ENCODE measurements at regions not wholly inside any gene's neighbourhood (a gene's known extent, or its start where the extent isn't known, plus 50 kb on each side); places are given as distances from the start of the nearest gene placed in this dataset.

DNA sequence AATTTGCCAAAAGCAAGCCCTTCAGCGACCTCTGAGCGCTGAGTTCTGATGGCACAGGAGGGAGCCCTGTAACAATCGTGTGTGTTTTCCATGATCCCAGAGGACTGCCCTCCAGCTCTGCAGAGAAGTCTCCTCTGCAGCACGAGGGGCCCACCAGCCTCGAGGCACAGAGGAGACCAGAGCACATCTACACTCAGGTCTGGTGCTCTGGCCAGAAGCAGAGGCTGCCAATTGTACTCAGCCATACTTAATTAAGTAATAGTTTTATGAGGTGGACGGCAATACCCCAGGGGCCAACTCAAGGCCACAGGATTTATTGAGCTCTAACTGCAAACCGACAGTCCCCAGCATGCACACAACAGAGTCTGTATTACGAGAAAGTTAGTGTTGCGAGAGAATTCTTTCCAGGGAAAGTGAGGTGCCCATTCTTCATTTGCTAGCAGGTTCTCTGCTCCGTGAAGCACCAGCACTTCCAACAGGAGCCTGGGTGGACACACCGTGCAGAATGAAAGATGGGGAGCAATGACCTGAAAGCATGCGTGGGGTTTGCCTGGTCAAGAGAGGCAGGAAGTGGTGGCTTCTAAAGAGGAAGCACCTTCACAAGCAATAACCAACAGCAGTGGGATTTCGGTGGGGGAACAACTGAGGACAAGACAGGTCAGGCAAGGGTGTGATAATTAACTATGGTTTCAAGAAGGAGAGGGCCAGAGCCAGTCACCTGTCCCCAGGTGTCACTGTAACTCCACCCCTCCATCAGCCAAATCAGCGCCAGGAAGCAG lies 92.8 kb upstream of the FOXC1 start:
- H3K9me3 ChIP-seq (replicated peaks): no peaks in the 10 kb centered on the region
- H3K36me3 ChIP-seq: no peaks in the 10 kb centered on the region

DNA sequence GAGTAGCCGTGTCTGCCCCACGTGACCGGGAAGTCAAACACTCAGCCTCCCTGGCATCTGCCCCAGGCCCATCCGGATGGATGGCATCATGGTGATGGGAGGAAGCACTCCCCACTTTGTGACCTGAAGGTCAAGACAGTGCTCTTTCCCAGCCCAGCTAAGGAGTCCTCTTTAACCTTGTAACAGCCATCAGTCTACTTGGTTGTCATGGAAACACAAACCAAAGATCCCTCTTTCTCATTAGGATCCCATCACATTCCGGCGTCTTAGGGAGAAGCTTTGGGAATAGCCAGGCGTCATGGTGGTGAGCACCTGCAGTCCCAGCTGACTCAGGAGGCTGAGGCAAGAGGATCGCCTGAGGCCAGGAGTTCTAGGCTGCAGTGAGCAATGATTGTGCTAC lies 90.9 kb upstream of the FOXC1 start:
- Histone ChIP-seq H3K9me3 (replicated peaks) (no peaks in the 10 kb centered on the region), H3K27ac (no peak overlapping the region), H3K4me3 (no peak overlapping the region), H3K27me3 (no peaks in the 10 kb centered on the region), H3K36me3 (no peaks in the 10 kb centered on the region), H3K4me1 (no peaks in the 10 kb centered on the region)
- DNase-seq: no peak

More for the DNA sequence above, 92.8 kb upstream of the FOXC1 start:
- DNase-seq: no peak
- H3K27ac ChIP-seq: no peak overlapping the region
- H3K4me1 ChIP-seq: no peaks in the 10 kb centered on the region
- no peaks in the 10 kb centered on the region for H3K27me3 ChIP-seq
- no peak overlapping the region for H3K4me3 ChIP-seq

DNA sequence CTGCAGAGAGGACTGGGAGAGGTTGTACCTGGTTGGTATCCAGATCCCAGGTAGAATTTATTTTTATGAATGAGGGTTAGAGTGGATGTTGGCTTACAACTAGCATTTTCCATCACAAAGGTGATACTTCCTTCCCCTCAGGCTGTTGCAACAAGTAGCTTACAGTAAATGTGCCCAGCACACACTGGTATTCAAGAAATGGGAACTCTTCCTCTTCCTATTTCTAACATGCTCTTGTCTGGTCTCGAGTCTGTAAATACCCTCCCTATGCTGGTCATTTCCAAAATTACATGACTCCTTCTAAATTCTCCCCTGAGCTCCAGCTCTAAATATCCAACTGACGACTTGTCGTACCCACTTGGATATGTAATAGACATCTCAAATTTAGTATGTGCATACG lies 90.1 kb upstream of the FOXC1 start:
- no peak overlapping the region for H3K4me3 ChIP-seq
- no peaks in the 10 kb centered on the region for H3K27me3 ChIP-seq
- no peak overlapping the region for H3K27ac ChIP-seq
- DNase-seq: no peak
- no peaks in the 10 kb centered on the region for H3K4me1 ChIP-seq
- H3K9me3 ChIP-seq (replicated peaks): no peaks in the 10 kb centered on the region
- H3K36me3 ChIP-seq: no peaks in the 10 kb centered on the region

DNA sequence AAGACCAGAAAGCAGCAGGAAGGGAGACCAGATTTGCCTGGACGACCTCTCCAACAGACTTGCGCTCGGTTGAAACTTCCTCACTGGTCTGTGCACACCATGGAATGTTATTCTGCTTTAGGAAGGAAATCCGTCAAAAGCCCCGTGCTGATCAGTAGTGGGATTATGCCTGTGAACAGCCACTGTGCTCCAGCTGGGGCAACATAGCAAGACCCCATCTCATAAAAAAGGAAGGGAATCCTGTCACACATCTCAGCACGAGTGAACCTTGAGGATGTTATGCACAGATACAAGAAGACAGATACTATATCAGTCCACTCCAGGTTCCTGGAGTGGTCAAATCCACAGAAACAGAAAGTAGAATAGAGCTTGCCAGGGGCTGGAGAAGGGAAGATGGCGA lies 86.9 kb upstream of the FOXC1 start:
- Histone ChIP-seq H3K27ac (no peak overlapping the region), H3K4me1 (peaks cover 3% of the 10 kb centered on the region; the same call in 1 of the 2 replicates), H3K27me3 (no peaks in the 10 kb centered on the region), H3K9me3 (replicated peaks) (no peaks in the 10 kb centered on the region), H3K36me3 (no peaks in the 10 kb centered on the region), H3K4me3 (no peak overlapping the region)
- DNase-seq: no peak

DNA sequence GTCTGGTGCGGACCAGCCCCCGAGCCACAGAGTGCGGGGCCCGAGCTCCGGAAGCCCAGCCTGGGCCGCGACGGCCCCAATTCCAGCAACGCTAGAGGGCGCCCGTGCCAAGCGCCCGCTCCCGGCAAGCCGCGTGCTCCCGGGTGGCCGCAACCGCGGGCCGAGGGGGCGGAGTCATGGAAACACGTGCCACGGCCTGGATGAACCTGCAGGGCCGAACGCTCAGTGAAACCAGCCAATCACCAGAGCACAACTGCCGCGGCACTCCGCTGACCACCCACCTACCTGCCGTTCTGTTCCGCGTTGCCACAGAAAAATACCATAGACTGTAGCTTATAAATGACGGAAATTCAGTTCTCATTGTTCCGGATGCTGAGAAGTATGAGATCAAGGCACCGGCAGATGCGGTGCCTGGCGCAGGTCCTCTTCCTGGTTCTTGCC lies 85.7 kb upstream of the FOXC1 start:
- Histone ChIP-seq H3K9me3 (replicated peaks) (no peaks in the 10 kb centered on the region), H3K4me1 (peaks cover 3% of the 10 kb centered on the region; the same call in 1 of the 2 replicates), H3K27ac (no peak overlapping the region), H3K36me3 (no peaks in the 10 kb centered on the region), H3K27me3 (no peaks in the 10 kb centered on the region), H3K4me3 (no peak overlapping the region)
- no peak for DNase-seq

DNA sequence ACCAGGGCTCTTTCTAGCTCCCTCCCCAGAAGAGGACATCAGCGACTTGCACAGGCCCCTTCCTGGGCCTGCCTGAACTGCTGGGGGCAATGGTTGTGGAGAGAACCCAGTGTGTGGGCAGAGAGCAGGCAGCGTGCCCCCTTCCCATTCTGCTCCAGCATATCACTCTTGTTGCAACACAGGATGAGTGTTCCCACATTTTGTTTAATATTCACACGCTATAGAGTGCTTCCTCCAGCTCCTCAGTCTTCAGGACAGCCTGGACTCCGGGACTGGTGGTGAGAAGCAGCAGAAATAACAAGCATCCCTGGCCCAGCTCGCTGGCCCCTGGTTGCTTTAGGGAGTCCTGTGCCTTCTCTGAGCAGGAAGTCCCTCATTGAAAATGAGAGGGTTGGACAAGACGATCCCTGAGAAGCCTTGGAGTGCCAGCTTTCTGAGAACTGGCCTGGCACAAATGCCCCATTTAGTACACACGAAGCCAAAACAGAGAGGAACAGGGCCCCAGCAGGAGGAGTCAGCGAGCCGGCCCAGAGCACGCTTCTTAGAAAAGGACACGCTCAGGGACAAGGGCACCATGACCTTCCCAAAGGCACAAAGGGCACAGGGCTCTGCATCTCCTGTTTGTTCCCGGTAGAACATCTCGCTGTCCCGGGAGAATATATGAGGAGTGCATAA lies 84.2 kb upstream of the FOXC1 start:
- peaks cover 3% of the 10 kb centered on the region; the same call in 1 of the 2 replicates for H3K4me1 ChIP-seq
- no peaks in the 10 kb centered on the region for H3K9me3 ChIP-seq (replicated peaks)
- H3K36me3 ChIP-seq: no peaks in the 10 kb centered on the region
- H3K27ac ChIP-seq: no peak overlapping the region
- no peak for DNase-seq
- no peaks in the 10 kb centered on the region for H3K27me3 ChIP-seq
- no peak overlapping the region for H3K4me3 ChIP-seq

DNA sequence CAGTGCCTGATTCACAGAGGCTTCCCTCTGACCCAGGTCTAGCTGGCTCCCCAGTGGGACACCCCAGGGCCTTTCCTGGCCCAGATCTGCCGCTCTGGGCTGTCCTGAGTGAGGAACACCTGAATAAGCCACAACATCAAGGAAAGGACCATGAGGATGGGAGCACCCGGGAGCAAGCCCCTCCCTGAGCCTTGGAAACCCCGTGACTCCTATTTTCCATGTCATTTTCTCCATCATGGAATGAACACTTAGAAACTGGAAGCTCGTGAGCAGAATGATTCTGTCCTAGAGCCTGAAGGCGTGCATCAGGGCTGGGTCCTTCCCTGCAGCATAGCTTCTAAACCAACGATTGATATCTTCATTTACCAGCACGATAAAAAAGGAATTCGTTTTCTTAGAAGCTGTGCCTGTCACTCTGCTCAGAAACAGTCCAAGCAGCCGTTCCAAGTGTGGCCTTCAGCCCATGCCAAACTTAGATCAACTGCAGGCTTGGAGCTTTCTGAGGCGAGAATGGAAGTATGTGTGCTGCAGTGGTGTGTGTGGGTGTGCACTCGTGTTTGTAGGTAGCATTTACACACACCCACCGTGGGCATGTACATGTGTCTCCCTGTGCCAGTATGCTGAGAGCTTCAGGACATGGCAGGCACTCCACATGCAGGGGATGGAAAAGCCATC lies 83.2 kb upstream of the FOXC1 start:
- DNase-seq: peak in 1 of 2 experiments; percentile 15
- no peak overlapping the region for H3K27ac ChIP-seq
- peaks cover 3% of the 10 kb centered on the region; the same call in 1 of the 2 replicates for H3K4me1 ChIP-seq

DNA sequence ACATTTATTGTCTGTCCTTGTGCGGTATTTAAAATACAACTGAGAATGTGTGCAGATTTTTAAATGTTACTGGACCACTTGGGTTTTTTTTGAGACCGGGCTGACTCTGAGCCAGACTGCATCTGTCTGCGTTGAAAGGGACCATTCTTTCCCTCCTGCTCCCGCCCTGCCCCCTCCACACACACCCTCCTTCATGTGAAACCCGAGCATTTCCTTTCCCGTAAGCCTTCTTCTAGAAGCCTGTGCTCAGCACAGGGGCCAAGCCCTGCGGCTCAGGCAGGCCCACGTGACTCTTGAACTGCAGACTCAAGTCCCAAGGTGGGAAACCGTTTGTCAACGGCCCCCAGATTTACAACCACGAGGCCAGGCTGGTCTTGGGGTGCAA lies 82.7 kb upstream of the FOXC1 start:
- no peaks in the 10 kb centered on the region for H3K9me3 ChIP-seq (replicated peaks)
- H3K4me3 ChIP-seq: peak overlapping the region; percentile 21; the same call in 1 of the 2 replicates
- H3K4me1 ChIP-seq: peaks cover 3% of the 10 kb centered on the region; the same call in 1 of the 2 replicates
- H3K36me3 ChIP-seq: no peaks in the 10 kb centered on the region
- no peaks in the 10 kb centered on the region for H3K27me3 ChIP-seq
- no peak overlapping the region for H3K27ac ChIP-seq
- DNase-seq: peak; percentile 45 to 70

More for the DNA sequence above, 83.2 kb upstream of the FOXC1 start:
- peak overlapping the region; percentile 21; the same call in 1 of the 2 replicates for H3K4me3 ChIP-seq
- H3K27me3 ChIP-seq: no peaks in the 10 kb centered on the region
- no peaks in the 10 kb centered on the region for H3K9me3 ChIP-seq (replicated peaks)
- H3K36me3 ChIP-seq: no peaks in the 10 kb centered on the region

DNA sequence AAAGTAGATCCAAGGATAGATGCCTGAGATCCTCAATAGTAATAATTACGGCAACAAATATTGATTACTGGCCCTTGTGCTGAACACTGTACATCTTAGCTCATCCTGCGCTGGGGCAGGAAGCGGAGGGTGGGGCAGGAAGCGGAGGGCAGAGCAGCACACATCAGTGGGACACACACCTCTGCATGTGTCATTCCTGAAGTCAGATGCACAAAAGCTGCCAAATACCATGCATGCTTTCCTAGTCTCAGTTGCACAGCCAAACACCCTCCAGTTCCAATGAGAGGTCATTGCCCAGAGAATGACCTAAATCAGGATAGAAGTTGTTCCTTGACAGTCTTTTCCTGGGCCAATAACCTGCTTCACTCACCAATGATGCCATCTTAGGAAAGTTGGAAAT lies 74.4 kb upstream of the FOXC1 start:
- no peaks in the 10 kb centered on the region for H3K9me3 ChIP-seq (replicated peaks)
- H3K27ac ChIP-seq: no peak overlapping the region
- no peaks in the 10 kb centered on the region for H3K4me1 ChIP-seq
- no peak for DNase-seq
- H3K36me3 ChIP-seq: no peaks in the 10 kb centered on the region
- H3K4me3 ChIP-seq: no peak overlapping the region
- no peaks in the 10 kb centered on the region for H3K27me3 ChIP-seq

DNA sequence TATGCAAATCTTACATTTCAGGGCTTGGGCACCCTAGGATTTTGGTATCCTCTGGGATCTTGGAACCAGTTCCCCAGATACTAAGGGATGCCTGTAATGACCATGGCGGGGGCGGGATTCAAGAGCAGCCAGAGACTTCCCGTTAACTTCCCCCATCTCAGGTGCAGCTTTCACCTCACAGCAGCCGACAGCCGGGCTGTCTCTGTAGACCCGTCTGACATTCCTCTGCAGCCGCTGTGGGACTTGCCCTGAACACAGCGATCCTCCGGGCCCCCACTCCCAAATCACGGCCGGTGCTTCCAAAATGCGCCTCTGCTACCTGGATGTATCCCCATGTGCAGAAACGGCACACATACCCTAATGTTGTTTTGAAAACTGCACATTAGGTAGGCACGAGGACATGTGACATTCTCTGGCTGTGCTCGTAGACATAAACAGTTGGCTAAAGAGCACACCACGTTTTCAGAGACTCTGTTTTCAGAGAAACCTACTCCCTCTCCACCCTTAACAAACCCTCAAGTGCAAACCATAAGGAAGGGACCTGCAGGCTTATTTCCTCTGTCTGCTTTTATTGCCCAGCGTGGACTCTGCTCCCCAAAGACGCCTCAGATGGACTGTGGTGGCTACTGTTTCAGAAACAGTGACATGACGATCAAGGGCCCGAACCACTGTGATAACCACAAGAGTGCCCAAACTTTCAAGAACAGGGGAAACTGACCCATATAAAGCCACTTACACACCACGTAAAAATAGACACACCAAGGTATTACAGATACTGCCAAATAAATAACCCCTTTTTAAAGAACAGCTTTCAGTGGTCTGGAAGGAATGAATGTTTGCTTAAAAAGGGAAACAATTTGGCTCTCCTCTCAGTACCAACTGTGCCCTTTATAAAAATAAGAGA lies 72.9 kb upstream of the FOXC1 start:
- H3K4me3 ChIP-seq: no peak overlapping the region
- H3K4me1 ChIP-seq: no peaks in the 10 kb centered on the region
- no peak overlapping the region for H3K27ac ChIP-seq
- no peak for DNase-seq
- no peaks in the 10 kb centered on the region for H3K9me3 ChIP-seq (replicated peaks)
- no peaks in the 10 kb centered on the region for H3K36me3 ChIP-seq
- no peaks in the 10 kb centered on the region for H3K27me3 ChIP-seq

DNA sequence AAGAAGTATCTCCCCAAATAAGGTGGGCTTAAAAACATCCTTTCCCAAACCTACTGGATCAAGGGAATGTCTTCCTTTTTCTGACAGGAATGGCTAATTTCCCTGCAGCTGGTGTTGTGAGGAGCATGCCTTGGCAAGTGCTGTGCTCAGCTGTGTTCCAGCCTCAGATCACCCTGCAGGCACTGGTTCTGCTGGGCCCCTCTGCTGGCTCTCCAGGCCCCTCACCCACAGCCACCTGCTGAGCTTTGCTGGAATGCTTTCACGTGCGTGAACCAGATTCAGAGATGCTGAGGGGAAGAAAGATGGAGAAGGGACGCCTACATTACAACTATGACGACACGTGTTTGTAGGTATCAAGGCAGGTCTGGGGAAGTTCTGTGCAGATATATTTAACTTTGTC lies 71.3 kb upstream of the FOXC1 start:
- no peak overlapping the region for H3K27ac ChIP-seq
- DNase-seq: no peak

DNA sequence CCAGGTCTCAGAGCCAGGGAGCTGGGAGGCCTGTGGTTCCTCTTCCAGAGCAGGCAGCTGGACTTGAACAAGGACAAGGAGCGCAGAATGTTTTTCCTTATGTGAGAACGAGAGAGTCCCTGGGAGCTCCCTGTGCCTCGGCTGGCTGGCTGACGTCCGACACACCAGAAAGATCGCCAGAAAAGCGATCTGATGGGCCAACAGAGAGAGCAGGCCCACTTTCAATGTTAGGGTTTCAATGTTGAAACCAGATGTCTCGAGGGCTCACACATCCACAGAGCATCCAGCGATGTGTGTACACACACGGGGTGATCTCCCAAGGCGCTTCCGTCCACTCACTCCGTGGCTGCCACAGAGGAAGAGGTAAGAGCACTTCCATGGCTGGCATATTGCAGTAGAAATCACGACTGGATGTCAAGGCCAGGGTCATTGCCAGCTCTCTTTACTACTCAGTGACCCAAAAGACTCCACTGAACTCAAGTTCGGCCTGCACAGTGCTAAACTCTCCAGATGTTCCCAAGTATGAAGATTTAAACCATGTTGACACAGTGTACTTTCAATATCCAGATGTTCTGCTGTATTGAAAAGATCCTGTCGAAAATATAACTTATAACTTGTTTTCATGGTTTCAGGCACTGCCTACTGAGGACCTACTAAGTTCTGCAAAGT lies 70.8 kb upstream of the FOXC1 start:
- DNase-seq: no peak
- H3K4me3 ChIP-seq: no peak overlapping the region
- no peaks in the 10 kb centered on the region for H3K4me1 ChIP-seq
- no peaks in the 10 kb centered on the region for H3K27me3 ChIP-seq
- no peak overlapping the region for H3K27ac ChIP-seq
- no peaks in the 10 kb centered on the region for H3K36me3 ChIP-seq
- H3K9me3 ChIP-seq (replicated peaks): no peaks in the 10 kb centered on the region

More for the DNA sequence above, 71.3 kb upstream of the FOXC1 start:
- H3K4me1 ChIP-seq: no peaks in the 10 kb centered on the region
- no peaks in the 10 kb centered on the region for H3K36me3 ChIP-seq
- no peaks in the 10 kb centered on the region for H3K9me3 ChIP-seq (replicated peaks)
- no peak overlapping the region for H3K4me3 ChIP-seq
- no peaks in the 10 kb centered on the region for H3K27me3 ChIP-seq

DNA sequence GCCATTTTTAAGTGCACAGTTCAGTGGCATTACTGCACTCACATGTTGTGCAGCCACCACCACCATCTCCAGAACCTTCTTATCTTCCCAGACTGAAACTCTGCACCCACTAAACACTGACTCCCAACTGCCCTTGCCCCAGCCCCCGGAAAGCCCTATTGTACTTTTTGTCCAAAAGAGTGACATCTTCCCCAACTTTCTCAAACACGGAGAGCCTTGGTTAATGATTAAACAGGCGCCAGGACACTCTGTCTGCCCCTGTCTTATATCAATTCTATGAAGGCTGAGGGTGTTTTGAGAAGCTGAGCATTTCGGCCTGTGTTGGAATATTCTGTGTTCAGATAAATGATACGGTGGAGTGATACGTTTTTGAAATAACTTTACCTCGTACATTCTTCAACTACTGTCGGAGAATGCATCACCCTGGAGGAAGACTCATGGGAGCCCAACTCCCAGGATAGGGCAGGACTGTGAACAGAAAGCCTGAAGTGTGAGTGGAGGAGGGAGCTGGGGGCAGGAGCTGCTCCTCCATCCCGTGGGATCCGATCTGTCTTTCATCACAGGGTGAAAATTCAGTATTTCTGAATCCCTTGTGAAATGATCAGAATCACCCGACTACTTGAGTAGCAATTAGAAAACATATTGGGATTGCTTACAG lies 68.7 kb upstream of the FOXC1 start:
- Histone ChIP-seq H3K27me3 (no peaks in the 10 kb centered on the region), H3K27ac (no peak overlapping the region)

More for the DNA sequence above, 68.7 kb upstream of the FOXC1 start:
- H3K9me3 ChIP-seq (replicated peaks): no peaks in the 10 kb centered on the region
- no peaks in the 10 kb centered on the region for H3K4me1 ChIP-seq
- no peak for DNase-seq
- H3K4me3 ChIP-seq: no peak overlapping the region
- no peaks in the 10 kb centered on the region for H3K36me3 ChIP-seq
